GM12878 (cell line): ENCODE measurements at regions not wholly inside any gene's neighbourhood (a gene's known extent, or its start where the extent isn't known, plus 50 kb on each side); places are given as distances from the start of the nearest gene placed in this dataset.

Source experiments
- POLR2A ChIP-seq: IDR thresholded peaks from 2 replicates; pipeline ENCODE4 v1.6.1; 2011; ENCODE audit warnings: low read depth, mild to moderate bottlenecking, low read length
- YY1 ChIP-seq: IDR thresholded peaks from 2 replicates; pipeline ENCODE4 v1.6.1; 2011; ENCODE audit warnings: low read depth, mild to moderate bottlenecking, low read length

- TF ChIP-seq YY1: no peak
- TF ChIP-seq POLR2A: no peak
Measured at GRCh38 chr4:14513471-14513870, 488.8 kb upstream of the CPEB2 start.
